ENCODE measurements at regions not wholly inside any gene's neighbourhood (a gene's known extent, or its start where the extent isn't known, plus 50 kb on each side); places are given as distances from the start of the nearest gene placed in this dataset.
"Not testable (repeated sequence)": the region's sequence is repeated elsewhere in the genome, so short reads cannot be mapped to it uniquely, and the experiment has no call there.

DNA sequence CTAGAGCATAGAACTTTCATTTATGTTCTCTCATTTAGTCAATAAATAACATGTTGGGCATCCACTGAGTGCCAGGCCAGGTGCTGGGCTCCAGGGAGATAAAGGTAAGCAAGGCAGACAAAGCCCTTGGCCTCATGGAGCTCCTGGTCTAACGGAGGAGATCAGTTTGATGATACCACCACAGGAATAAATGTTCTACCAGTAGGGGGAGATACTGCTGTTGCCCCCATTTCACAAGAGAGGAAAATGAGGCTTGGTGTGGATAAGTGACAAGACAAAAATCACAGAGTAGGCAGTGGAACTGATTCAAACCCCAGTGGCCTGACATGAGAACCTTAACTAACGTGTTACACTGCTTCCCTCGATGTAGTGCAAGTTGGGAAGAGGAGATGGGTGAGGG, 80.4 kb upstream of the ERCC4 start:
- in situ Hi-C loops (cut with MboI; ENCODE audit: low sequenced_read_pairs, unreplicated experiment) = no loop called here
- no peak for DNase-seq (ENCODE audit: low spot score)
- TF ChIP-seq, protein P1, sequence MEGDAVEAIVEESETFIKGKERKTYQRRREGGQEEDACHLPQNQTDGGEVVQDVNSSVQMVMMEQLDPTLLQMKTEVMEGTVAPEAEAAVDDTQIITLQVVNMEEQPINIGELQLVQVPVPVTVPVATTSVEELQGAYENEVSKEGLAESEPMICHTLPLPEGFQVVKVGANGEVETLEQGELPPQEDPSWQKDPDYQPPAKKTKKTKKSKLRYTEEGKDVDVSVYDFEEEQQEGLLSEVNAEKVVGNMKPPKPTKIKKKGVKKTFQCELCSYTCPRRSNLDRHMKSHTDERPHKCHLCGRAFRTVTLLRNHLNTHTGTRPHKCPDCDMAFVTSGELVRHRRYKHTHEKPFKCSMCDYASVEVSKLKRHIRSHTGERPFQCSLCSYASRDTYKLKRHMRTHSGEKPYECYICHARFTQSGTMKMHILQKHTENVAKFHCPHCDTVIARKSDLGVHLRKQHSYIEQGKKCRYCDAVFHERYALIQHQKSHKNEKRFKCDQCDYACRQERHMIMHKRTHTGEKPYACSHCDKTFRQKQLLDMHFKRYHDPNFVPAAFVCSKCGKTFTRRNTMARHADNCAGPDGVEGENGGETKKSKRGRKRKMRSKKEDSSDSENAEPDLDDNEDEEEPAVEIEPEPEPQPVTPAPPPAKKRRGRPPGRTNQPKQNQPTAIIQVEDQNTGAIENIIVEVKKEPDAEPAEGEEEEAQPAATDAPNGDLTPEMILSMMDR (IDR thresholded peaks at IDR 0.05; ENCODE audit: borderline replicate concordance, control extremely low read depth, extremely low read depth, insufficient read depth, missing control alignments) = no peak

DNA sequence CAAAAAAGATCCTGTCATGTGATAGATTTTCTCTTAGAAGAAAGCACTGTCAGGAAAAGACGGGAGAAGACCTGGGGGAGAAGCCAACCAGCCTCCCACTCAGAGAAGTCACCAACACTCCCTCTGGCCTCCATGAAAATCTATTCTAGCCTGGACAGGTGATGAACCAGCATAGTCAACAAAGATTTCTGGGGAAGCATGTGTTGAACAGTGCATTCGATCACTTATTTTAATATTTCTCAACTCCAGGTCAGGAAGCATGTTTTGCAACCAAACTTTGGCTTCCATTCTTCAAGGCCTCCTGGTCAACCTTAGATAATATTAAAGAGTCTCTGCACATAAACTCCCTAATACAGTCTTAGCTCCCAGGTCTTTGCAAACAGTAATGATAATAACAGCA, 74.7 kb upstream of the ERCC4 start:
- DNase-seq (ENCODE audit: low spot score) = no peak
- in situ Hi-C loops (cut with MboI; ENCODE audit: low sequenced_read_pairs, unreplicated experiment) = no loop called here
- TF ChIP-seq, protein P1 (IDR thresholded peaks at IDR 0.05; ENCODE audit: borderline replicate concordance, control extremely low read depth, extremely low read depth, insufficient read depth, missing control alignments) = no peak

DNA sequence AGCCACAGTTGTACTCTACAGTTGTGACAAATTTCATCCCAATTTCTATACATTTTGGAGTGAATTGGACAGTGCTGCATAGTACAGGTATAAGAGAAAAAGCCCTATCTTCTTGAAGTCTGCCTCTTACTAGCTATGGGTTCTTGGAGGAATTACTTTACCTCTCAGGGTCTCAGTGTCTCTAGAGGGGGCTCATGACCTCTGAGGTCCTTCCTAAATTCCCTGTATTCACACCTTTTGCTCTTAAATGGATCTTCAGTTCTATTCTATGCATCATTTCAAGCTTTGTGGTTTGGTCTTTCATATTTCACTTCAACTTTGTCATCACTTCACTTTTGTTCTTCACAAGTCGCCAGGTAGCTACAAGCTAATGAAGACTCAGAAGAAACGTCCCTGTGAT, 71.2 kb upstream of the ERCC4 start:
- in situ Hi-C loops (cut with MboI; ENCODE audit: low sequenced_read_pairs, unreplicated experiment) = no loop called here
- TF ChIP-seq, protein P1 (IDR thresholded peaks at IDR 0.05; ENCODE audit: borderline replicate concordance, control extremely low read depth, extremely low read depth, insufficient read depth, missing control alignments) = no peak
- no peak for DNase-seq (ENCODE audit: low spot score)

DNA sequence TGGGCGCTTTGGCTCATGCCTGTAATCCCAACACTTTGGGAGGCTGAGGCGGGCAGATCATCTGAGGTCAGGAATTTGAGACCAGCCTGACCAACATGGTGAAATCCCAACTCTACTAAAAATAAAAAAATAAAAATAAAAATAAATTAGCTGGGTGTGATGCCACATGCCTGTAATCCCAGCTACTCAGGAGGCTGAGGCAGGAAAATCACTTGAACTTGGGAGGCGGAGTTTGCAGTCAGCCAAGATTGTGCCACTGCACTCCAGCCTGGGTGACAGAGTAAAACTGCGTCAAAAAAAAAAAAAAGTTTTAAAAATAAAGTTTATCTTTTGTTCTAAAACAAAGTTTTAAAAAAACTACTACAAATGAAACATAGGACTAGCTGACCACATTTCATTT, 69.8 kb upstream of the ERCC4 start:
- in situ Hi-C loops (cut with MboI; ENCODE audit: low sequenced_read_pairs, unreplicated experiment); DNase-seq (ENCODE audit: low spot score): not testable (repeated sequence)

DNA sequence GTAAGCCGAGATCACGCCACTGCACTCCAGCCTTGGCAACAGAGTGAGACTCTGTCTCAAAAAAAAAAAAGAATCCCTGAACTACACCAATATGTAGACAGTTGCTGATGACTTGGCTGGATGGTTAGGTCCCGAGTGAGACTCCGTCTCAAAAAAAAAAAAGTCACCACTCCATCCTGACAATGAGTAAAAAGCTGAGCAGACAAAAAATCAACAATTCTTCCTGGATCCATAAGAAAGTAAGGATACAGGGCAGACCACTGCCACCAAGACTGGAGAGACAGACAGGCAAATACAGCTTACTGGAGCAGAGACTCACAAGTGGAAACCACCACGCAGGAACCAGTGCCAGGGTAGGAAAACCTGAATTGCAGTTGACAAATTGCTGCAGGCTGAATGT, 67.1 kb upstream of the ERCC4 start:
- in situ Hi-C loops (cut with MboI; ENCODE audit: low sequenced_read_pairs, unreplicated experiment) = no loop called here
- no peak for DNase-seq (ENCODE audit: low spot score)
- TF ChIP-seq, protein P1 (IDR thresholded peaks at IDR 0.05; ENCODE audit: borderline replicate concordance, control extremely low read depth, extremely low read depth, insufficient read depth, missing control alignments) = no peak

DNA sequence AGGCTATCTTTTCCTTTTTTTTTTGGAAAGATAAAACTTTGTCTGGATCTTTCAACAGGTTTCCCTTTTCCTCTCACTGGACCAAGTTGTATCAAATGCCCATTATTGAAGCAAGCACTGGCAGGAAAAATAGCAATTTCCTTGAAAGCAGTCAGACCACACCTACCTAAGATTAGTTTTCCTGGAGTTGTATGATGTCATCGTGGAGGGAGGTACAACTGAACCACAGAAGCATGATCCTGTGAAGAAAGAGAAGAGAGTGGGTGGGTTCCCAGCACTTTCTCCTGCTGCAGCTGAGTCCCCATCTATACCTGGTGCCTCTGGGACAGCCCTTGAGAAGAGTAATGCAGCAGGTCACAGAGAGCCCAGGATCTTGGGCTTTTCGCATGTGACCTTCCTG, 63.6 kb upstream of the ERCC4 start:
- TF ChIP-seq, protein P1 (IDR thresholded peaks at IDR 0.05; ENCODE audit: borderline replicate concordance, control extremely low read depth, extremely low read depth, insufficient read depth, missing control alignments) = no peak
- in situ Hi-C loops (cut with MboI; ENCODE audit: low sequenced_read_pairs, unreplicated experiment) = no loop called here
- no peak for DNase-seq (ENCODE audit: low spot score)

DNA sequence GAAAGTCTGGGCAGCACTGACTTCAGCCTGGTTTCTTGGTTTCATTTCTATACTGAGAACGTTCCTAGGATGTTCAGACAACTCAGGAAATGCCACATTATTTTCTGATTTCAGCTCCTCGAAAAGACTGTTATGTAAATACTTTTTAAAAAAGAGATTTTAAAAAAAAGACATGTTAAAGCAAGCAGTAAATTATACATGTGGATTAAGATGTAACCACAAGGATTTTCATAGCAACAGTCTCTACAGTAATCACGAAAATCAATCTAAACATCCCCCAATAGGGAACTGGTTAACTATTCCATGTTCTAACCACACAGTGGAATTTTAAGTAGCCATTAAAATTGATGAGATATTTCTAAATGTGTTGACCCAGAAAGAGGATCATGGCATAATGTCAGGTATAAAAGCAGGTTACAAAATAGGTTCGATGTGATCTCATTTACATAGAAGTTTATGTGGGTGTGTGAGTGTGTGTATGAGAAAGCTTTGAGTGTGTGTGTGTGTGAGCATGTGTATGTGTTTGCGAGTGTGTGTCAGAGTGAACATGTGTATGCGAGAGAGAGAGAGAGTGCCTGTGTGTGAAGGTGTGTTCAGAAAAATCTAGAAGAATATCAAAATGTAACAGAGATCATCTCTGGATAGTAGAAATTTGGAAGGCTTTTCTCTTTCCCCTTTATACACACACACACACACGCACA, 63.0 kb upstream of the ERCC4 start:
- TF ChIP-seq, protein P1 (IDR thresholded peaks at IDR 0.05; ENCODE audit: borderline replicate concordance, control extremely low read depth, extremely low read depth, insufficient read depth, missing control alignments) = no peak
- in situ Hi-C loops (cut with MboI; ENCODE audit: low sequenced_read_pairs, unreplicated experiment) = no loop called here
- no peak for DNase-seq (ENCODE audit: low spot score)
